ENCODE measurements at regions not wholly inside any gene's neighbourhood (a gene's known extent, or its start where the extent isn't known, plus 50 kb on each side); places are given as distances from the start of the nearest gene placed in this dataset.
"Not testable (repeated sequence)": the region's sequence is repeated elsewhere in the genome, so short reads cannot be mapped to it uniquely, and the experiment has no call there.

- DNase-seq = no peak
Measured at GRCh38 chr1:222060210-222060916, 318.5 kb upstream of the DUSP10 start.

GRCh38 chr1:222058249-222058648, 316.4 kb upstream of the DUSP10 start:
- no peak for DNase-seq

GRCh38 chr1:222057162-222057561, 315.3 kb upstream of the DUSP10 start:
- no peak for DNase-seq

GRCh38 chr1:222054416-222054815, 312.5 kb upstream of the DUSP10 start:
- no peak for DNase-seq

GRCh38 chr1:222053790-222054294, 312.0 kb upstream of the DUSP10 start:
- peak in 1 of 3 donors; percentile 18 for DNase-seq

GRCh38 chr1:222051311-222051710, 309.4 kb upstream of the DUSP10 start:
- DNase-seq = not testable (repeated sequence)

- DNase-seq = not testable (repeated sequence)
Measured at GRCh38 chr1:222049661-222050060, 307.8 kb upstream of the DUSP10 start.

- no peak for DNase-seq
Measured at GRCh38 chr1:222049176-222049575, 307.3 kb upstream of the DUSP10 start.

- peak; percentile 45 to 59 (median 56) for DNase-seq
Measured at GRCh38 chr1:222048094-222048595, 306.3 kb upstream of the DUSP10 start.

GRCh38 chr1:222047366-222047765, 305.5 kb upstream of the DUSP10 start:
- no peak for DNase-seq

GRCh38 chr1:222046684-222047263, 304.9 kb upstream of the DUSP10 start:
- DNase-seq = no peak

- peak in 1 of 3 donors; percentile 15 for DNase-seq
Measured at GRCh38 chr1:222045786-222046185, 303.9 kb upstream of the DUSP10 start.

- DNase-seq = no peak
Measured at GRCh38 chr1:222045236-222045635, 303.3 kb upstream of the DUSP10 start.

- DNase-seq = no peak
Measured at GRCh38 chr1:222043444-222044292, 301.8 kb upstream of the DUSP10 start.

GRCh38 chr1:222042120-222042519, 300.2 kb upstream of the DUSP10 start:
- DNase-seq = no peak

- no peak for DNase-seq
Measured at GRCh38 chr1:222040955-222041354, 299.1 kb upstream of the DUSP10 start.

- no peak for DNase-seq
Measured at GRCh38 chr1:222040121-222040805, 298.4 kb upstream of the DUSP10 start.

- DNase-seq = no peak
Measured at GRCh38 chr1:222038971-222039370, 297.1 kb upstream of the DUSP10 start.

GRCh38 chr1:222037720-222038119, 295.8 kb upstream of the DUSP10 start:
- no peak for DNase-seq

- no peak for DNase-seq
Measured at GRCh38 chr1:222034790-222035189, 292.9 kb upstream of the DUSP10 start.

- no peak for DNase-seq
Measured at GRCh38 chr1:222033450-222033849, 291.6 kb upstream of the DUSP10 start.

- no peak for DNase-seq
Measured at GRCh38 chr1:222031318-222031717, 289.4 kb upstream of the DUSP10 start.

- no peak for DNase-seq
Measured at GRCh38 chr1:222028676-222029075, 286.8 kb upstream of the DUSP10 start.

All from suppressor macrophage treated with lipopolysaccharide for 1 hour (primary cell).